Caco-2 (cell line): ENCODE measurements at regions not wholly inside any gene's neighbourhood (a gene's known extent, or its start where the extent isn't known, plus 50 kb on each side); places are given as distances from the start of the nearest gene placed in this dataset.
A peak's percentile ranks its signal among the peaks of the same experiment; 100 is the strongest.

Experiments
- BruUV-seq: library from RNA; stranded (reverse); fragments of 400-500 nt; replicated peaks from 2 replicates; lab custom pipeline; 2021; lab: Mats Ljungman, UMichigan
- CTCF ChIA-PET: fragments of 300-600 bp; sonication (Branson Sonifier 250); formaldehyde crosslinking; loops from one replicate; lab custom pipeline; 2022; ENCODE audit warnings: antibody characterized with exemption; lab: Charles Lee
- POLR2A ChIA-PET: fragments of 300-600 bp; sonication (Branson Sonifier 250); formaldehyde crosslinking; loops from one replicate; lab custom pipeline; 2022; ENCODE audit warnings: antibody characterized with exemption; lab: Charles Lee
- DNase-seq, 2 experiments: peaks; one replicate each; pipeline versions ENCODE4 v3.0.0 to v3.0.0-alpha.2; 2020 to 2022
- H3K27me3 ChIP-seq: replicated peaks from 2 replicates; pipeline ENCODE4 v1.6.0; 2011; ENCODE audit warnings: low read length; ENCODE audit not compliant: control insufficient read depth, insufficient read depth
- H3K36me3 ChIP-seq: 2 replicates; pipeline ENCODE4 v1.5.1; 2011; ENCODE audit warnings: low read length; ENCODE audit not compliant: control insufficient read depth, insufficient read depth
- H3K4me1 ChIP-seq: fragments of 250-450 bp; sonication (Bioruptor Pico); 2 replicates; pipeline ENCODE4 v1.5.1; 2020; ENCODE audit warnings: mild to moderate bottlenecking
- H3K4me3 ChIP-seq: 2 replicates; pipeline ENCODE4 v1.5.1; 2011; ENCODE audit warnings: low read depth, mild to moderate bottlenecking, control low read depth, low read length
- H3K9me3 ChIP-seq: fragments of 250-450 bp; sonication (Bioruptor Pico); 2 replicates; pipeline ENCODE4 v1.5.1; 2020; ENCODE audit warnings: mild to moderate bottlenecking, moderate library complexity
- H3K27ac Mint-ChIP-seq: one replicate; pipeline ENCODE4 v1.8.0; 2022; ENCODE audit warnings: mixed read lengths; ENCODE audit not compliant: unreplicated experiment
- H3K27me3 Mint-ChIP-seq: one replicate; pipeline ENCODE4 v1.8.0; 2022; ENCODE audit warnings: mixed read lengths; ENCODE audit not compliant: insufficient read depth, unreplicated experiment
- H3K36me3 Mint-ChIP-seq: one replicate; pipeline ENCODE4 v1.8.0; 2022; ENCODE audit warnings: mild to moderate bottlenecking, mixed read lengths; ENCODE audit not compliant: insufficient read depth, unreplicated experiment
- H3K4me1 Mint-ChIP-seq: one replicate; pipeline ENCODE4 v1.8.0; 2022; ENCODE audit warnings: low read depth, mixed read lengths; ENCODE audit not compliant: unreplicated experiment
- H3K4me3 Mint-ChIP-seq: one replicate; pipeline ENCODE4 v1.8.0; 2022; ENCODE audit warnings: mild to moderate bottlenecking, moderate library complexity, mixed read lengths; ENCODE audit not compliant: unreplicated experiment
- H3K9me3 Mint-ChIP-seq: one replicate; pipeline ENCODE4 v1.8.0; 2022; ENCODE audit warnings: mixed read lengths; ENCODE audit not compliant: unreplicated experiment
- intact Hi-C: fragments of 100-400 bp; cut with micrococcal nuclease; formaldehyde crosslinking; loops from one replicate; pipeline ENCODE4 v1.10.0; 2022; ENCODE audit not compliant: unreplicated experiment
- TF ChIP-seq, protein P1 (sequence below), 2 experiments: fragments of 200-600 bp in 1 of 2; IDR thresholded peaks; 1 replicate in 1 of 2; 2 replicates in 1 of 2; pipeline versions ENCODE4 v1.5.1 to v1.8.0; 2011 to 2022; ENCODE audit warnings: antibody characterized with exemption in 1 of 2, control low read depth in 1 of 2, inconsistent platforms in 1 of 2, low read depth in 1 of 2, low read length in 1 of 2, mild to moderate bottlenecking in 1 of 2, moderate library complexity in 1 of 2; ENCODE audit not compliant: insufficient read depth in 1 of 2, severe bottlenecking in 1 of 2, unreplicated experiment in 1 of 2

DNA sequence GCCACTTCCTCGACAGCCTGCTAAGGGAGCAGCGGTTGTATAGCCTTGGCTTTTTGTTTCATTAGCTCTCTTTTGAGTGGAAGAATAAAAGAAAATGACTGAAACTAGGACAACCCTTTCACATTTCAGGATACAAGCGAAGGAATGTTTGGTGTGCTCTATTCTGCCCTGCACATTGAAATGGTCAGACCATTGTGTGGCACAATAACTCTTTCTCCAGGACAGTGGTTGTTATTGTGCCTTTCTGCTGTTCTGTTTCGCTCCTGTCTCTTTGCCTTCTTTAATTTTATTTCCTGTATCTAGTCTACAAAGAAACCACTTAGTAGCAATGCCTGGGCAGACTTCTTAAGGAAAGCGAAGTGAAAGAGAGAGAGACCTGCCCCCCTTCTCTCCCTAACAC, 473.7 kb downstream of the GBA3 start:
- Mint-ChIP-seq H3K36me3 (no peaks in the 10 kb centered on the region), H3K4me3 (no peak overlapping the region), H3K9me3 (peaks cover 10% of the 10 kb centered on the region), H3K27ac (no peak overlapping the region), H3K27me3 (no peaks in the 10 kb centered on the region), H3K4me1 (peaks cover 17% of the 10 kb centered on the region)
- no TSS peak for BruUV-seq
- CTCF ChIA-PET = no interaction called here
- peaks cover 6% of the 10 kb centered on the region; the same call in 1 of the 2 replicates for H3K9me3 ChIP-seq
- TF ChIP-seq, protein P1, sequence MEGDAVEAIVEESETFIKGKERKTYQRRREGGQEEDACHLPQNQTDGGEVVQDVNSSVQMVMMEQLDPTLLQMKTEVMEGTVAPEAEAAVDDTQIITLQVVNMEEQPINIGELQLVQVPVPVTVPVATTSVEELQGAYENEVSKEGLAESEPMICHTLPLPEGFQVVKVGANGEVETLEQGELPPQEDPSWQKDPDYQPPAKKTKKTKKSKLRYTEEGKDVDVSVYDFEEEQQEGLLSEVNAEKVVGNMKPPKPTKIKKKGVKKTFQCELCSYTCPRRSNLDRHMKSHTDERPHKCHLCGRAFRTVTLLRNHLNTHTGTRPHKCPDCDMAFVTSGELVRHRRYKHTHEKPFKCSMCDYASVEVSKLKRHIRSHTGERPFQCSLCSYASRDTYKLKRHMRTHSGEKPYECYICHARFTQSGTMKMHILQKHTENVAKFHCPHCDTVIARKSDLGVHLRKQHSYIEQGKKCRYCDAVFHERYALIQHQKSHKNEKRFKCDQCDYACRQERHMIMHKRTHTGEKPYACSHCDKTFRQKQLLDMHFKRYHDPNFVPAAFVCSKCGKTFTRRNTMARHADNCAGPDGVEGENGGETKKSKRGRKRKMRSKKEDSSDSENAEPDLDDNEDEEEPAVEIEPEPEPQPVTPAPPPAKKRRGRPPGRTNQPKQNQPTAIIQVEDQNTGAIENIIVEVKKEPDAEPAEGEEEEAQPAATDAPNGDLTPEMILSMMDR (IDR thresholded peaks at IDR 0.05; ENCODE audit: insufficient read depth in 1 of 2, low read depth in 1 of 2, low read length in 1 of 2, severe bottlenecking in 1 of 2, unreplicated experiment in 1 of 2) = no peak
- no peaks in the 10 kb centered on the region for H3K27me3 ChIP-seq
- DNase-seq = no peak
- H3K4me3 ChIP-seq = no peak overlapping the region
- peaks cover 30% of the 10 kb centered on the region for H3K4me1 ChIP-seq
- intact Hi-C loops = no loop called here
- POLR2A ChIA-PET = no interaction called here
- H3K36me3 ChIP-seq = no peaks in the 10 kb centered on the region

DNA sequence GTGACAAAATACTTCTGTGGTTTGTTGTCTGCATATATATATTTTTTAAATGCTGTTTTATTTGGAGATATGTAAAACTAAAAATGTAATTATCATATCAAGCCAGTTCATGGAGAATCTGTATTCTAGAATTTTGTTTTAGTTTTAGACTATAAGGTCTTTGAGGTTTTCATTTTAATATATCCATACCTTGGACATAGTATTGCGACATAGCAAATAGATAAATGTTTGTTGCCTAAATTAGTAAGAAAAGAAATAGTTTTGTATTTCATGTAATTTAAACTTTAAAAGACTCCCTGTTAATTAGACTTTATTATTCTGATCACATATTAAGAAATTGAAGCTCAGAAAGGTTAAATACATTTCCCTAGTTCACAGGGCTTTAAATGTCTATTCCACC, 472.9 kb downstream of the GBA3 start:
- Histone ChIP-seq H3K36me3 (no peaks in the 10 kb centered on the region), H3K4me1 (peaks cover 30% of the 10 kb centered on the region), H3K27me3 (no peaks in the 10 kb centered on the region), H3K4me3 (no peak overlapping the region), H3K9me3 (peaks cover 6% of the 10 kb centered on the region; the same call in 1 of the 2 replicates)
- Mint-ChIP-seq H3K9me3 (peaks cover 10% of the 10 kb centered on the region), H3K27me3 (no peaks in the 10 kb centered on the region), H3K4me3 (no peak overlapping the region), H3K4me1 (peaks cover 17% of the 10 kb centered on the region), H3K36me3 (no peaks in the 10 kb centered on the region), H3K27ac (no peak overlapping the region)
- POLR2A ChIA-PET = no interaction called here
- CTCF ChIA-PET = no interaction called here
- TF ChIP-seq, protein P1 (IDR thresholded peaks at IDR 0.05; ENCODE audit: insufficient read depth in 1 of 2, low read depth in 1 of 2, low read length in 1 of 2, severe bottlenecking in 1 of 2, unreplicated experiment in 1 of 2) = no peak
- intact Hi-C loops = no loop called here
- no TSS peak for BruUV-seq
- DNase-seq = no peak

- BruUV-seq = no TSS peak
- POLR2A ChIA-PET = no interaction called here
Observed at GRCh38 chr4:23163647-23164436, 471.1 kb downstream of the GBA3 start.

More at GRCh38 chr4:23163647-23164436, 471.1 kb downstream of the GBA3 start:
- DNase-seq = peak in 1 of 2 experiments; percentile 8
- intact Hi-C loops = no loop called here
- peaks cover 17% of the 10 kb centered on the region for H3K4me1 Mint-ChIP-seq
- Histone ChIP-seq H3K4me1 (peaks cover 30% of the 10 kb centered on the region), H3K27me3 (no peaks in the 10 kb centered on the region), H3K36me3 (no peaks in the 10 kb centered on the region), H3K9me3 (peaks cover 6% of the 10 kb centered on the region; the same call in 1 of the 2 replicates), H3K4me3 (no peak overlapping the region)
- peak overlapping the region; percentile 18 for H3K4me3 Mint-ChIP-seq
- TF ChIP-seq, protein P1 (IDR thresholded peaks at IDR 0.05; ENCODE audit: insufficient read depth in 1 of 2, low read depth in 1 of 2, low read length in 1 of 2, severe bottlenecking in 1 of 2, unreplicated experiment in 1 of 2) = no peak
- H3K9me3 Mint-ChIP-seq = peaks cover 10% of the 10 kb centered on the region
- H3K27ac Mint-ChIP-seq = peak overlapping the region; percentile 34
- no peaks in the 10 kb centered on the region for H3K27me3 Mint-ChIP-seq
- CTCF ChIA-PET = no interaction called here
- H3K36me3 Mint-ChIP-seq = no peaks in the 10 kb centered on the region
